Motor neuron (in vitro differentiated cells): ENCODE measurements at regions not wholly inside any gene's neighbourhood (a gene's known extent, or its start where the extent isn't known, plus 50 kb on each side); places are given as distances from the start of the nearest gene placed in this dataset.
"Not testable (repeated sequence)": the region's sequence is repeated elsewhere in the genome, so short reads cannot be mapped to it uniquely, and the experiment has no call there.

Experiments
- ATAC-seq, 8 experiments: fragments of 200-7000 bp; cut with Tn5 transposase; replicated peaks in 6 of 8; 2 replicates each; pipeline ENCODE4 v1.8.0; 2021; ENCODE audit warnings: mild to moderate bottlenecking in 8 of 8, moderate library complexity in 8 of 8
- H3K27ac ChIP-seq, 2 donors: fragments of 250-450 bp; sonication (Bioruptor Pico); 2 replicates each; pipeline ENCODE4 v1.9.0; 2021; ENCODE audit warnings: antibody characterized with exemption in 2 of 2, mild to moderate bottlenecking in 2 of 2, moderate library complexity in 1 of 2
- H3K4me1 ChIP-seq, 2 donors: fragments of 250-450 bp; sonication (Bioruptor Pico); replicated peaks in 1 of 2; 2 replicates each; pipeline ENCODE4 v1.6.1; 2021; ENCODE audit warnings: antibody characterized with exemption in 2 of 2, mild to moderate bottlenecking in 2 of 2, moderate library complexity in 1 of 2
- H3K4me3 ChIP-seq, 5 donors: fragments of 250-450 bp; sonication (Bioruptor Pico); 2 replicates each; pipeline ENCODE4 v1.9.0; 2021; ENCODE audit warnings: antibody characterized with exemption in 5 of 5, mild to moderate bottlenecking in 5 of 5, moderate library complexity in 4 of 5
- WGBS, 10 experiments: fragments of 450-650 bp; shearing (Covaris generic); methylation state at CpG; one replicate each; pipeline ENCODE4 v1.0.0; 2022; 5-methylcytosine and 5-hydroxymethylcytosine counted together
- in situ Hi-C, 9 experiments: fragments of 400-800 bp; cut with MboI; loops; one replicate each; pipeline ENCODE4 v1.15.0; 2021; ENCODE audit warnings: low sequenced_read_pairs in 9 of 9, low pct_unique_long_range_greater_than_20kb in 2 of 9; ENCODE audit not compliant: unreplicated experiment in 9 of 9

DNA sequence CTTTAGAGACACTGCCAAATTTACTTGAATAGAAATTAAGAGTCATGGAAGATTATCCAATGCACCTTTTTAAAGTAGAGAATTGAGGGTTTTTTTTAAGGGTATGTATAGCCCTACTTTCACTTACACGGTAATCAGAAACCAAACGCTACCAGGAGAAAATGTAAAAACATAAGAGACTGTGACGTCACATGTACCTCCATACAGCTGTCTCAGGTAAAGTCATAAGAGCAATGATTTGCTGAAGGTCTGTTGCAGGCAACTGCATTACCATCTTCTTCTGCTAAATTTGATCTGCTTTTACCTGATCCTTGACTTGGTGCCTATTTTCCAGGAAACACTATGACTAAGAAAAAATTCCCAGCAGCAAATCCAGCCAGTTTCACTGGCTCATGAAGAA is 478.5 kb upstream of the DDX18 start:
- in situ Hi-C loops, result no loop called here
- no peak overlapping the region for H3K4me3 ChIP-seq
- no peak for ATAC-seq
- 33 to 100% (median 80%) methylated on average over 2 to 3 of the region's 3 CpGs; no CpG with 5 or more reads in 3 of the 10 experiments for WGBS, 10 experiments
- peaks cover 9 to 10% of the 10 kb centered on the region in 2 donors for H3K4me1 ChIP-seq
- H3K27ac ChIP-seq, result no peak overlapping the region

DNA sequence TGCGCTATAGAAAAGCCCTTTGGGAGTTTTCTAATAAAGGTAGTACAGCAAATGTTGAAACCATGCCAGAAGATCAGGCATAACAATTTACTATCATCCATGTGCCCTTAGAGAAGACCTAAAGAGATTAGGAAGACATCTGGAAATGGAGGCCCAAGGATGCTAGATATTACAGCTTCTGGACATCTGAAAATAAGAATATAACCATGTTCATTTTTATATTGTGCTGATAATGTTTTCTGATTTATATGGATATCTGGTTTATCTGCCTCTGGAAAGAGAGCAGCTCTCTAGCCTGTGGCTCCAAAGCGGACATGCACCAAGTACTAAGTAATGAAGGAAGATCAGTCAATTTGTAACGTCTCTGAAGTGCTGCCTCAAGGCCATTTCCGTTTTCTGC is 478.0 kb upstream of the DDX18 start:
- no peak overlapping the region for H3K27ac ChIP-seq
- H3K4me3 ChIP-seq, result no peak overlapping the region
- H3K4me1 ChIP-seq, result peaks cover 9 to 10% of the 10 kb centered on the region in 2 donors
- in situ Hi-C loops, result no loop called here
- no peak for ATAC-seq
- 7 to 100% (median 83%) methylated on average over 2 to 4 of the region's 4 CpGs; no CpG with 5 or more reads in 1 of the 10 experiments for WGBS, 10 experiments

DNA sequence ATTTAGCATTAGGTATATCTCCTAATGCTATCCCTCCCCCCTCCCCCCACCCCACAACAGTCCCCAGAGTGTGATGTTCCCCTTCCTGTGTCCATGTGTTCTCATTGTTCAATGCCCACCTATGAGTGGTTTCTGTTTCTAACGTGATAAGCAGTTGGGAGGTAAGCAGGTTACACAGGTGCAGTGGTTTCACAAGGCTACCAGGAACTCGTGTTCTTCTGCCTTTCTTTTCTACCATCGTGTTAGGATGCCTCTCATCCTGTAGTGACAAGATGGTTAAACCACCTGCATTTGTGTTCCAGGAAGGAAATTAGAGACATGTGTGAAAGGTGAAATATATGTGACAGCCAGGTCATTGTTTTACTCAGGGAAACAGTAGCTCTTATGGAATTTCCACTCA is 476.5 kb upstream of the DDX18 start:
- H3K4me3 ChIP-seq, ATAC-seq, H3K27ac ChIP-seq, H3K4me1 ChIP-seq, in situ Hi-C loops: not testable (repeated sequence)
- WGBS, 10 experiments, result 14 to 86% (median 80%) methylated on average over 1 to 2 of the region's 3 CpGs; no CpG with 5 or more reads in 7 of the 10 experiments

DNA sequence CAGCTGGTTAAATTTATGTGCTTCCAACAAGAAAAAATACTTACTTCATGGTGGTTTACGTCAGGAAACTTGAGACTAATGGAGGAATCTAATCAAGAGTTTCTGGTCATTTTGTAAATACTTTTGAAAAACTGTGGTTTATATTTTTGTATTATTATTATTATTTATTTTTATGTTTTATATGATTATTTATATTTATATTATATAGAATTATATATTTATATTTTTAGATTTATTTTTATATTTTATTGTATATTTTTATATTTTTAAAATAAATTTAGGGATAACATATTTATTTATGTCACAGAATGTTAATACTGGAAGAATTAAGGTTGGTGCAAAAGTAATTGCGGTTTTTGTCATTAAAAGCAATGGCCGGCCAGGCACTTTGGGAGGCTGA is 474.5 kb upstream of the DDX18 start:
- H3K4me3 ChIP-seq, result no peak overlapping the region
- no peak overlapping the region for H3K27ac ChIP-seq
- no peaks in the 10 kb centered on the region for H3K4me1 ChIP-seq
- ATAC-seq, result no peak
- in situ Hi-C loops, result no loop called here
- WGBS, 10 experiments, result 0 to 100% (median 62%) methylated on average over 1 to 3 of the region's 3 CpGs; no CpG with 5 or more reads in 2 of the 10 experiments

DNA sequence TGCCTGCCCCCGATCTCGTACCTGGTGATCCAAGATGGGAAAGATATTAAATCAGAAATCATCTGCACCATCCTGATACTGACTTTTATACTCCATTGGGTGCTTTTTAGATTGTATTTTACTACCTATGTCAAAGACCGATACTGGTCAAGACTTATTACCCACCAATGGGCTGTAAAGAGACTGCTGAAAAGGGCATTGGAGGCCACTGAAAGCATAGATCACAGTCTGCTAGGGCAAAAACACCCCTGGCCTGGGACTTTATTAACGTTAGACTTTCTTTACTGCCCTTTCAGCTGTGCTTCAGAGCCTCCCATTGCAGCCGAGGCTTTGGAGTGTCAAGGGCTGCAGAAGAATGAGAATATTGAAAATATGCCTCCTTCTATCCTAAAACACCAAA is 472.8 kb upstream of the DDX18 start:
- Histone ChIP-seq H3K4me1 (peaks cover 0 to 3% of the 10 kb centered on the region in 2 donors), H3K27ac (no peak overlapping the region), H3K4me3 (no peak overlapping the region)
- in situ Hi-C loops, result no loop called here
- peak in 1 of 8 experiments; percentile 83 for ATAC-seq
- 0 to 86% (median 51%) methylated on average over 1 to 5 of the region's 5 CpGs; no CpG with 5 or more reads in 2 of the 10 experiments for WGBS, 10 experiments

DNA sequence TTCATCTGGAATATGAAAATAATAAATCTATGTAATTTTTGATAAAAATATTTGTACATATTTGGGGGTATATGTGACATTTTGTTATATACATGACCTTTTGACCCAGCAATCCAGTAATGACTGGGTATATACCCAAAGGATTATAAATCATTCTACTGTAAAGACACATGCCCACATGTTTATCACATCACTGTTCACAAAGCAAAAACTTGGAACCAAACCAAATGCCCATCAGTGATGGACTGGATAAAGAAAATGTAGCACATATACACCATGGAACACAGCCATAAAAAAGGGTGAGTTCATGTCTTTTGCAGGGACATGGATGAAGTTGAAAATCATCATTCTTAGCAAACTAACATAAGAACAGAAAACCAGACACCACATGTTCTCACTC is 472.1 kb upstream of the DDX18 start:
- Histone ChIP-seq H3K4me3 (no peak overlapping the region), H3K27ac (no peak overlapping the region), H3K4me1 (peaks cover 0 to 6% of the 10 kb centered on the region in 2 donors)
- in situ Hi-C loops, result no loop called here
- ATAC-seq, result no peak

DNA sequence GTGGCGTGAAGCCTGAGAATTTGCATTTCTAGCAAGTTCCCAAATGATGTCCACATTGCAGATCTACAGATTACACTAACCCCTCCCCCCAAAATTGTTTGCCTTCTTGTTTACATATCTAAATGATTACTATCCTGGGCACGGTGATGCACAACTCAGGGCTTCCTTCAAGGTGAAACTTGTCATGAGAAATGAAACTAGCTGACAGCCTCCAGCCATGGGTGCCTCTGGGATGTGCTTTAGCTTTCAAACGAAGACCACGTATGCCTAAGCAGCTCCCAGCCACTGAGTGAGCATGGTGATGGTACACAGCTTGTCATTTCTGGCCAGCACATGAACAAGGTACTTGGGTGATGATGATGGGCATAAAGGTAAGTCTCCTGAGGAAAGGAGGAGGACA is 464.8 kb upstream of the DDX18 start:
- 0 to 100% (median 59%) methylated on average over 2 to 4 of the region's 4 CpGs; no CpG with 5 or more reads in 2 of the 10 experiments for WGBS, 10 experiments

DNA sequence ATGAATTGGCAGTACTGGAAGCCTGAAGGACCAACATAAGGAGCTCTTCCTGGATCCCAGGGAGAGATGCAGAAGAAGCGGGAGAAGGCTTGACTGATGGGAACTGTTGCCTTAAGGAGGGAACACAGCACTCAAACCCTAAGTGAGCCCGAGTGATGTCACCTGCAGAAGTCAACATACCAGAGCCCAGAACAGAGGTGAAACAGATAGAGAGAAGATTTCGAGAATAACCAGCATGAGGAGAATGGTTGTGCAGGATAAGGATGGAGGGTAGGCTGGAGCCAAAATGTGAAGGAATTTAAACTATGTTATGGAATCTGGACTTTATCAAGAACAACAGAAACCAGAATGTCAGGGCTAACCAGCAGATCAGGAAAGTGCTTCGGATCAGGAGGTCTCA is 463.1 kb upstream of the DDX18 start:
- in situ Hi-C loops, result no loop called here
- peaks cover 0 to 3% of the 10 kb centered on the region in 2 donors for H3K4me1 ChIP-seq
- no peak overlapping the region for H3K27ac ChIP-seq
- ATAC-seq, result no peak
- no peak overlapping the region for H3K4me3 ChIP-seq
- 0 to 98% (median 83%) methylated on average over 1 to 4 of the region's 4 CpGs for WGBS, 10 experiments

More for the DNA sequence above, 464.8 kb upstream of the DDX18 start:
- Histone ChIP-seq H3K4me3 (no peak overlapping the region), H3K27ac (no peak overlapping the region), H3K4me1 (peaks cover 0 to 6% of the 10 kb centered on the region in 2 donors)
- in situ Hi-C loops, result no loop called here
- ATAC-seq, result no peak

DNA sequence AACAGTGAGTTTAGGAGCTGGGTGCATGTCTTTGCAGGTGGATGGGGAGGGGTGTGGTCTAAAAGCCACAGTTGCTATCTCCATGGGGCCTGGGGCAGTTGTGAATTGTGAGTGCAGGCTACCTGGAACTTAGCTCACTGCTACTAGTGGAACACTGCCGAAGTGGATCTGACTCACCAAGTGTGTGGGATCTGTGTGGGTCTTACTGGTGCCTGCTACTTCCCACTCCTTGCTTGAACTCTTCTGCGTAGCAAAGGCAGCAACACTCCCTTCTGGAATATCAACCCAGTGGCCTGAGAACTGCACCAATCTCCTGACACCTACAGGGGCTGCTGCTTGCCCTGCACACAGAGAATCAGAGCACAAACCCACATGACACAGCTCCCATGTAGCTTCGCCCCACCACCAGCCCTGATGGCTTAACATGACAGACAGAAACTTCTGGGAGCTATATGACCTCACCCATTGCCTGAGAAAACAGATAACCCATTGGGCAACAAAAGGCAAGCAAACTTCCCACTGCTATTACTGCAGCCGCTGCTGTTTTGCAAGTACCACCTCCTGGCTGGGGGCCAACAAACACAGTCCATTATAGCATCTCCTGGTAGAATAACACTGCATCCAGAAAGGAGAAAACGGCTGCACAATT is 455.1 kb upstream of the DDX18 start:
- in situ Hi-C loops, result no loop called here
- no peak overlapping the region for H3K27ac ChIP-seq
- ATAC-seq, result peak in 3 of 8 experiments; percentile 19 to 72 (median 19)
- no peaks in the 10 kb centered on the region for H3K4me1 ChIP-seq
- H3K4me3 ChIP-seq, result no peak overlapping the region
- 0 to 100% (median 83%) methylated on average over 1 to 4 of the region's 5 CpGs; no CpG with 5 or more reads in 4 of the 10 experiments for WGBS, 10 experiments

DNA sequence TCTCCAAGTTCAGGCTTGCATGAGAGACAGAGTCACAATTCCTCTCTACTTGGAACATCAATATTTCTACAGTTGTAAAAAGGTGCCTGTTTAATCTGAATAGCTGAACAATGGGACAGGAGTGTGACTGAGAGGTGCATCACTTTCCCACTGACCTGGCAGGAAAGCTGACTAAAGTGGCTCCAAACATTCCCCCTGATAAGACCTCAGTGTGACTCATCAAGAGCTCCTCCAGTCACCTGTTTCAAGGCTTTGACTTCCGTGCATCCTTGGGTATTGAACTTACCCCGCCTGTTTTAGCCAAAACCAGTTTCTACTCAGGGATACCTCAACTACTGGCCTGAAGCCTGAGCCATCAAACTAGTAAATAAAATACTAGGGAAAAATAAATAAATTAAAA is 453.9 kb upstream of the DDX18 start:
- Histone ChIP-seq H3K4me1 (no peaks in the 10 kb centered on the region), H3K27ac (no peak overlapping the region), H3K4me3 (no peak overlapping the region)
- ATAC-seq, result no peak
- 0 to 100% (median 87%) methylated on average over 1 to 2 of the region's 2 CpGs; no CpG with 5 or more reads in 5 of the 10 experiments for WGBS, 10 experiments
- in situ Hi-C loops, result no loop called here

DNA sequence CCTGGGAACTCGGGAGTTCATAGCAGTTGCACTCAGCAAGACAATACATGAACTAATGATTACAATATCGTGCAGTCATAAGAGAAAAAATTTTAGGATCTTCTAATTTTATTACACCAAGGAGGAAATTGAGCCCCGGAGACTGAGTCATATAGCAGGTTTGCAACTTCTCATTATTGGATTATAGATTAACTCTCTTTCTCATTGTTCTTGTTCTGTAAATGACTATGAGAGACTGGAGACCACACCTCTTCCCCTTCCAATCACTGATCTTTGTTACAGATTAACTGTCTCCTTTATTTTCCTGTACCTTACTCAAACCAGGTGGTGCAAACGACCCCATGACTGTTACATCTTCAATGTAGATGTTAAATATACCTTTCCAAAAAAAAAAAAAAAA is 435.8 kb upstream of the DDX18 start:
- ATAC-seq, result no peak
- in situ Hi-C loops, result no loop called here
- no peak overlapping the region for H3K27ac ChIP-seq
- 0 to 79% (median 33%) methylated on average over 1 to 4 of the region's 4 CpGs; no CpG with 5 or more reads in 2 of the 10 experiments for WGBS, 10 experiments
- H3K4me3 ChIP-seq, result no peak overlapping the region
- H3K4me1 ChIP-seq, result no peaks in the 10 kb centered on the region

DNA sequence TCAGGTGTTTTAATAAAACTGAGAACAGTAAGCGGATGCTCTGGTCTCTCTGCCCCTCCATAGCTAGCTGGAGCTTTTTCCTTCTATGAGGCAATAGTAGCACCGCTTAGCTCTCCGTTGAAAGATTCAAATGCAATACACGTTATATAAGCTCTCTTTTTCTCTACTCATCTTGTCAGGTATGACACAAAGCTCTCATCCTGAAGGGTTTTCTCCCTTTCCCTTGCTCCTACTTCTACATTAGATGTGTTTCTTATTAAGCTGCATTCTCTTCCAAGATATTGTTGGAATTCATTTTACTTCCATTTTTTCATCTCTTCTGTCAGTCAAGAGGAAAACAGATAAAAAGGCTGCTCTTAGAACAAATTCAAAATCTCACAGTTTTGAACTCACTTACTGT is 434.6 kb upstream of the DDX18 start:
- Histone ChIP-seq H3K4me3 (no peak overlapping the region), H3K4me1 (no peaks in the 10 kb centered on the region), H3K27ac (no peak overlapping the region)
- ATAC-seq, result no peak
- in situ Hi-C loops, result no loop called here
- WGBS, 10 experiments, result 15 to 100% (median 95%) methylated on average over 2 to 4 of the region's 4 CpGs

DNA sequence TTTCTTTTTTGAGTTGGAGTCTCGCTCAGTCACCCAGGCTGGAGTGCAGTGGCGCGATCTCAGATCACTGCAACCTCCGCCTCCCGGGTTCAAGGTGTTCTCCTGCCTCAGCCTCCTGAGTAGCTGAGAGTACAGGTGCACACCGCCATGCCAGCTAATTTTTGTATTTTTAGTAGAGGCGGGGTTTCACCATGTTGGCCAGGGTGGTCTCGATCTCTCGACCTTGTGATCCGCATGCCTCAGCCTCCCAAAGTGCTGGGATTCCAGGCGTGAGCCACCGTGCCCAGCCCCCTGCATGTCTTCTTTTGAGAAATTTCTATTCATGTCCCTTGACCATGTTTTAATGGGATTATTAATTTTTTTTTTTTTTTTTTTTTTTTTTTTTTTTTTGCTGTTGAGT is 430.5 kb upstream of the DDX18 start:
- 62 to 100% (median 93%) methylated on average over 4 to 12 of the region's 12 CpGs for WGBS, 10 experiments
- in situ Hi-C loops, ATAC-seq: not testable (repeated sequence)

DNA sequence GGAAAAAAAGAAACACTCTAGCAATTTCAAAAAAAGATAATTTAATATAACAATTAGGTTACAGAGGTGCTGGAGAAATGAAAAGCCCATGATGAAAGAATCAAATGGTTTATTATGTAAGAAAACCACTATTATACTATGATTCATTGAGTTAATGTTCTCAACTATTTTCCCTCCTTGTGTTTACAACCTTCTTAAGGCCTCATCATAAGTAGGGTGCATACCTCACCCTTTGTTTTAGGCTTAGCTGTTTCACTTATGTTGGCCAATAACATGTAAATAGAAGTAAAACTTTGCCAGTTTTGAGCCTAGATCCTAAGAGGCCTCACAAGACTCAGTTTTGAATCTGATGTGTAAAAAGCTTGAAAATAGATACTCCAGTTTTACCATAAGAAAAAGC is 418.3 kb upstream of the DDX18 start:
- no peak for ATAC-seq
- in situ Hi-C loops, result no loop called here
- Histone ChIP-seq H3K4me3 (no peak overlapping the region), H3K4me1 (peaks cover 0 to 2% of the 10 kb centered on the region in 2 donors), H3K27ac (no peak overlapping the region)

More for the DNA sequence above, 430.5 kb upstream of the DDX18 start:
- not testable (repeated sequence) for H3K4me1 ChIP-seq, H3K27ac ChIP-seq, H3K4me3 ChIP-seq
